ENCODE measurements at regions not wholly inside any gene's neighbourhood (a gene's known extent, or its start where the extent isn't known, plus 50 kb on each side); places are given as distances from the start of the nearest gene placed in this dataset.

GRCh38 chr10:14396411-14397048 is 65.8 kb upstream of the FRMD4A start:
- no peak for DNase-seq (ENCODE audit: extremely low read depth in 1 of 2, low read depth in 1 of 2)

GRCh38 chr10:14394179-14394578 is 63.5 kb upstream of the FRMD4A start:
- no peak for DNase-seq (ENCODE audit: extremely low read depth in 1 of 2, low read depth in 1 of 2)

GRCh38 chr10:14391342-14391741 is 60.6 kb upstream of the FRMD4A start:
- DNase-seq (ENCODE audit: extremely low read depth in 1 of 2, low read depth in 1 of 2) = no peak

GRCh38 chr10:14389981-14390590 is 59.4 kb upstream of the FRMD4A start:
- peak in 1 of 2 donors; percentile 27 for DNase-seq (ENCODE audit: extremely low read depth in 1 of 2, low read depth in 1 of 2)

DNA sequence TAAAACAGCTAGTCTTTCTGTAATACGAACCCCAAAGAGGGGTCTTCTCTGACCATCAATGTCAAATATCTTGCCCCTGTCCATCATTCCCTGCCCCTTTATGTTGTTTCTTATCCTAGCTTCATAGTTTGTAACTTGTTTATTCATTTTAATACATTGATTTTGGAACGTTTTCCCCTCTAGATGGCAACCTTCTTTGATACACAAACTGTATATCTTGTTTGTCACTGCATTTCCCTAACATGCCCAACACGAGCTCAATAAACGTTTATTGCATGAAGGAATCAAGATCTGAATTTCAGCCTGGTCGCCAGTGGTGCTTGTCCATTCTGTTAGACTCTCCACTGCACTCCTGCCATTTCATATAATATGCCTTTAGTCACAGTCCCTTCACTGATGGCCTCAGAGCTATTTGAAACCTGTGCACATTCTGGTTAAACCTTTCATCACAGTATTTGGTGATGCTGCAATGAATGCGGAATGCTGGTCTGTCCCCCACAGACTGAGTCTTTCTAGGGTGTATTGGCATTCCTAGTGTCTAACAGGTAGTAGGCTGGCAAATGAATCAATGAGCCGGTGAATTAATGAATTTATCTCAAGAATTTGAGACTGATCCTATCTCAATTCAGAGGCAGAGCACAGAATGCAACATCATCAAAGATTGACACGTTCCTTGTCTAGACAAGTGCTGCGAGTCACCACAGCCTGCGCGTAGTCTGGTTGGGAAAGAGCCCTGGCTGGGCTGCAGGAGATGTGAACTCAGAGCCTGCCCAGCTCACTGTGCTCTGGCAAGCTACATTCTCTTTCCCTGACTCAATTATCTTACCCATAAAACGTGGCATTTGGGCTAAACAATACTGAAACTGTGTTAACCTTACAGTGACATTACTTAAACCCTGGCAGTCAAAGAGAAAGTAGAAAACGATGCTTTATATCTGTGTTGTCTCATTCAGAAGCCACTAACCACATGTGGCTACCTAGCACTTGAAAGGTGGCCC is 55.2 kb upstream of the FRMD4A start:
- peak; percentile 8 to 55 for DNase-seq (ENCODE audit: extremely low read depth in 1 of 2, low read depth in 1 of 2)

GRCh38 chr10:14384915-14385314 is 54.2 kb upstream of the FRMD4A start:
- no peak for DNase-seq (ENCODE audit: extremely low read depth in 1 of 2, low read depth in 1 of 2)

GRCh38 chr10:14384116-14384730 is 53.5 kb upstream of the FRMD4A start:
- DNase-seq (ENCODE audit: extremely low read depth in 1 of 2, low read depth in 1 of 2) = no peak

DNA sequence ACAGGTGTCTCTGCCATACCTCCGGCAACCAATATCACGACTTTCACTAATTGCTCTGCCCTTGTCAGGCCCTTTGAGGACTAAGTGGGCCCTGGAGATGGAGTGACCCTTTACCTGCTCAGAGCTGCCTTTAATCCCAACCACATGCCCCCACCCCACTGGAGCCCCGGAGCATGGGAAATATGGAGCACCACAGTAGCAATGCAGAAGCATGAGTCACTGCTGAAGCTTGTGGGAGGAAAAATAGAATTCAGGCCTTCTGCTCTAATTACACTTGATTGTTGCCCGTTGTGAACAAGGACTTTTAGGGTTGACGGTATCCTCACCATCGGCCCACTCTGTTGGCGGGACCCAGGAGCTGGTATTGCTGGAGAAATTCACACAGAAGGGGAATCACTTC is 52.5 kb upstream of the FRMD4A start:
- DNase-seq (ENCODE audit: extremely low read depth in 1 of 2, low read depth in 1 of 2) = no peak

DNA sequence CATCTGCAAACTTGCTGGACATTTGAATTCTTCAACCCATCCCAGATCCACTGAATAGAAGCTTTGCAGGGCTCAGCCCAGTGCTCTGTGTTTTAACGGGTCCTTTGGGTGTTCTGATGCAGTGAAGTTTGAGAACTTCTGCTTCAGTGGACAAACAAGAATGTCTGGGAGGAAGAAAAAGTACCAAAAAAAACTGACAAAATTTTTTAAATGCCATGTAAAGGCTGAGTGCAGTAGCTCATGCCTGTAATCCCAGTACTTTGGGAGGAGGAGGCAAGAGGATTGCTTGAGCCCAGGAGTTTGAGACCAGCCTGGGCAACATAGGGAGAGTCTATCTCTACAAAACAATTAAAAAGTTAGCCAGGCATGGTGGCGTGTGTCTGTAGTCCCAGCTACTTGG is 51.8 kb upstream of the FRMD4A start:
- DNase-seq (ENCODE audit: extremely low read depth in 1 of 2, low read depth in 1 of 2) = no peak

- peak in 1 of 2 donors; percentile 27 for DNase-seq (ENCODE audit: extremely low read depth in 1 of 2, low read depth in 1 of 2)
Observed at GRCh38 chr10:14382022-14382421, 51.3 kb upstream of the FRMD4A start.

GRCh38 chr10:14381475-14381874 is 50.8 kb upstream of the FRMD4A start:
- DNase-seq (ENCODE audit: extremely low read depth in 1 of 2, low read depth in 1 of 2) = no peak

GRCh38 chr10:14380746-14381145 is 50.0 kb upstream of the FRMD4A start:
- no peak for DNase-seq (ENCODE audit: extremely low read depth in 1 of 2, low read depth in 1 of 2)
